ENCODE measurements at regions not wholly inside any gene's neighbourhood (a gene's known extent, or its start where the extent isn't known, plus 50 kb on each side); places are given as distances from the start of the nearest gene placed in this dataset.

DNA sequence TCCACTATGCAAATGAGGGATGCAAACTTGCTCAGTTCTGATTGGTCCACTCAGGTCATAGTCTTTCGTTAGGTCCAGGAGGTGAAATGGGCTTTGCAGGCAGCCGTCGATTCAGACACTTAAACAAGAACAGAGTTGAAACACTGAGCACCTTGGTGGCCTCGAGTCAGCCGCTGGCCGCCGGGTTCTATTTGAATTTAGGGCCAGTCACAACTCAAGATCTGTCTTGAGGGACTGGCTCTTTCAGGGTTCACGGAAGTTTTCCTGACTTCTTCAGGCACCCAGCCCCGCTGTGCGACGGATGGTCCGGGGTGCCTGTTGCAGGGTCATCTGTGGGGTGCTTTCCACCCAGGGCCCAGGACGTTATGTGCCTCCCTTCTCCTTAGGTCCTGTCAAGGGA, 412.8 kb upstream of the IRX4 start:
- H3K27ac ChIP-seq, result no peak overlapping the region
- H3K4me3 ChIP-seq, result no peak overlapping the region
- TF ChIP-seq Cebpa-rat (IDR thresholded peaks at IDR 0.05), result no peak
- no peaks in the 10 kb centered on the region for H3K27me3 ChIP-seq
- no peak overlapping the region for H3K4me2 ChIP-seq
- H3K9ac ChIP-seq, result no peak overlapping the region
- no peaks in the 10 kb centered on the region for H4K20me1 ChIP-seq
- H3K4me1 ChIP-seq, result no peaks in the 10 kb centered on the region
- H3K9me3 ChIP-seq, result peaks cover 26% of the 10 kb centered on the region
- H3K36me3 ChIP-seq, result no peaks in the 10 kb centered on the region

DNA sequence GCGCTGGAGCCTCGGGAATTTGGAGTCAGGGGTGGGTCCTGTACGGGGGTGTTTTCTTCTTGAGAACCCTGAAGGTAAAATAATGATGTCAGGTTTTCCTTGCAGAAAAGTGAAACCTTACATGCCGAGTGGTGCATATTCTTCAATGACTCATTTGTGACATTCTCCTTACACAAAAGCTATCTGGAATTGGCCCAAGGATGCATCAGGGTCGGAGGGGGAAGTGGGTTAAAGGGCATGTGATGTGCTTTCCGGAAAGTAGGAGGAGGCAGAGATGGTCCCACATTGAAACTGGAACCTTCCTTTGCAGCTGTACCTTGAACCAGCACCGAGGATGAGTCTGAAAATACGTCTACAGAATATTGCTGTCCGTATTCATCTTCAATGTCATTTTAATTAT, 411.2 kb upstream of the IRX4 start:
- Histone ChIP-seq H3K9me3 (peaks cover 26% of the 10 kb centered on the region), H3K4me1 (no peaks in the 10 kb centered on the region), H3K36me3 (no peaks in the 10 kb centered on the region), H3K9ac (no peak overlapping the region), H3K27me3 (no peaks in the 10 kb centered on the region), H3K4me2 (no peak overlapping the region), H3K27ac (no peak overlapping the region), H4K20me1 (no peaks in the 10 kb centered on the region), H3K4me3 (no peak overlapping the region)
- TF ChIP-seq Cebpa-rat (IDR thresholded peaks at IDR 0.05), result no peak

DNA sequence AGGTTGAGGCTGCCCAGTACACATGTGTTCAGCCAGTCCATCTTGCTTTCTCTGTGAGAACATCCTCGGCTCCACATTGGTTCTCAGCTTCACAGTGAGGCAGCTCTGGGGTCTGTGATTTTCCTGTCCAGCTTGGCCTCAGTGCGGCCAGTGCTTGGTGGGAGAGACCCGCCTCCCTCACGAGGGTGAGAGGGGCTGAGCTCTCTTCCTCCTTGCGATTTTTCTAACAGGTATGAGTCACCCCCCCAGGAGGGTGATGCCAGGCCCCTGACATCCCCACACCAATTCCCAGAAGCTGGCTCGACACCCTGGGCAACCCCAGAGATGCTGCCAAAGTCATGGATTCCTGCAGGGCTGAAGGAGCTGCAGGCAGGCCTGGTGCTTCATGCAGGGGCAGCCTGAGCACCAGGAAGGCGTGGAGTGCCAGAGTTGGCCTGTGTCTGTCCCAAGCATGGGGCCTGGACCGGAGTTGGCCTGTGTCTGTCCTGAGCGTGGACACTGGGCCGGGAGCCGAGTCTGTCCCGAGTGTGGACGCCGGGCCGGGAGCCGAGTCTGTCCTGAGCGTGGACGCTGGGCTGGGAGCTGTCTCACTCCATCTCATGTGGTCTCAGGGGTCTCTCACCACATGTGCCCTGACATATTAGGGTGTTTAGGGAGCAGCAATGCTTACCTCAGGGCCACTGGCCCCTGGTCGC, 408.6 kb upstream of the IRX4 start:
- H3K4me3 ChIP-seq, result no peak overlapping the region
- H3K4me1 ChIP-seq, result no peaks in the 10 kb centered on the region
- H3K27ac ChIP-seq, result no peak overlapping the region
- no peak overlapping the region for H3K9ac ChIP-seq
- H4K20me1 ChIP-seq, result no peaks in the 10 kb centered on the region
- no peaks in the 10 kb centered on the region for H3K27me3 ChIP-seq
- no peak for TF ChIP-seq Cebpa-rat (IDR thresholded peaks at IDR 0.05)
- no peak overlapping the region for H3K4me2 ChIP-seq
- peaks cover 26% of the 10 kb centered on the region for H3K9me3 ChIP-seq
- H3K36me3 ChIP-seq, result no peaks in the 10 kb centered on the region

DNA sequence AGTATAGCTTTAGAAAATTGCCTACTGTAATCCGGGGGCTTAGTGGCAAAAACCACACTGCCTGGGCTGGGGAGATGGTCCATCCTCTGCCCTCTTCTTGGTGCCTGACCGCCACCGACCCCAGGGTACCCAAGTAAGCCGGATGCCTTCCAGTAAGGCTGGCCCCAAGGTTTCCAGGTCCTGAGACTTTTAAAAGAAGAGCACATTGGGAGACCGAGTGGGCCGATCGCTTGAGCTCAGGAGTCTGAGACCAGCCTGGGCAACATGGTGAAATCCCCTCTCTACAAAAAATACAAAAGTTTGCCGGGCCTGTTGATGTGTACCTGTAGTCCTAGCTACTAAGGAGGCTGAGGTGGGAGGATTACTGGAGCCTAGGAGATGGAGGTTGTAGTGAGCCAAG, 406.7 kb upstream of the IRX4 start:
- H3K36me3 ChIP-seq, result no peaks in the 10 kb centered on the region
- no peak overlapping the region for H3K27ac ChIP-seq
- no peaks in the 10 kb centered on the region for H3K27me3 ChIP-seq
- no peak overlapping the region for H3K9ac ChIP-seq
- TF ChIP-seq Cebpa-rat (IDR thresholded peaks at IDR 0.05), result no peak
- no peak overlapping the region for H3K4me2 ChIP-seq
- peaks cover 26% of the 10 kb centered on the region for H3K9me3 ChIP-seq
- H3K4me3 ChIP-seq, result no peak overlapping the region
- H4K20me1 ChIP-seq, result no peaks in the 10 kb centered on the region
- no peaks in the 10 kb centered on the region for H3K4me1 ChIP-seq

DNA sequence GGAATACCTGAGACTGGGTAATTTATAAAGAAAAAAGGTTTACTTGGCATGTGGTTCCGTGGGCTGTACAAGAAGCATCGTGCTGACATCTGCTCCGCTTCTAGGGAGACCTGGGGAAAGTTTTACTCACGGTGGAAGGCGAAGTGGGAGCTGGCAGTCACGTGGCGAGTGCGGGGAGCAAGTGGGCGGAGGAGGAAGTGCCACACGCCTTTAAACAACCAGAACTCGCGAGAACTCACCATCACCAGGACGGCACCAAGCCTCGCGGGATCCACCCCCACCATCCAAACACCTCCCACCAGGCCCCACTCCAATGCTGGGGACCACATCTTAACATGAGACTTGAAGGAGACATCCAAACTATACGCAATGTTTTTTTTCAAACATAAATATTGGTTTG, 406.2 kb upstream of the IRX4 start:
- H3K27ac ChIP-seq, result no peak overlapping the region
- no peaks in the 10 kb centered on the region for H3K27me3 ChIP-seq
- no peak overlapping the region for H3K4me3 ChIP-seq
- H3K4me2 ChIP-seq, result no peak overlapping the region
- TF ChIP-seq Cebpa-rat (IDR thresholded peaks at IDR 0.05), result no peak
- H3K36me3 ChIP-seq, result no peaks in the 10 kb centered on the region
- H3K9ac ChIP-seq, result no peak overlapping the region
- H3K9me3 ChIP-seq, result peaks cover 26% of the 10 kb centered on the region
- no peaks in the 10 kb centered on the region for H4K20me1 ChIP-seq
- no peaks in the 10 kb centered on the region for H3K4me1 ChIP-seq

DNA sequence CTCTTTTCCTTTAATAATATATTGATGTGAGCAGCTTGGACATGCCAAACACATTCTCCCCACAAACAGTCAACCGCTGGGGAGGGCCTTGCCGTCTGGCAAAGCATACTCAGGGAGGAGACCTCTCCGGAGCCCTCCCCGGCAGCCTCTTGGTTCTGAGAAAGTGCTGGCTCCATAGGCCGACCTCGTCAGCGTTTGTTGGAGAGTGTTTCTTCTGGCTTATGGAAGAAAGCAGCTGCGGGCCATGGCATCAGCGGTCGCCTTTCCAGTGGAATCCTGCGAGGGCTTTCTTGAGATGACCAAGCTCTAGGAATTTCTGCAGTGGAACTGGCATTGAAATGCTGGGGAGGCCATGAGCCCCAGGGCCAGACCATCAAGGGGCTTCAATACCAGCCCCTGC, 405.7 kb upstream of the IRX4 start:
- H3K4me1 ChIP-seq, result no peaks in the 10 kb centered on the region
- no peak overlapping the region for H3K4me2 ChIP-seq
- no peak overlapping the region for H3K9ac ChIP-seq
- TF ChIP-seq Cebpa-rat (IDR thresholded peaks at IDR 0.05), result no peak
- H3K27ac ChIP-seq, result no peak overlapping the region
- no peaks in the 10 kb centered on the region for H3K27me3 ChIP-seq
- no peak overlapping the region for H3K4me3 ChIP-seq
- H3K36me3 ChIP-seq, result no peaks in the 10 kb centered on the region
- peaks cover 23% of the 10 kb centered on the region for H3K9me3 ChIP-seq
- H4K20me1 ChIP-seq, result no peaks in the 10 kb centered on the region

DNA sequence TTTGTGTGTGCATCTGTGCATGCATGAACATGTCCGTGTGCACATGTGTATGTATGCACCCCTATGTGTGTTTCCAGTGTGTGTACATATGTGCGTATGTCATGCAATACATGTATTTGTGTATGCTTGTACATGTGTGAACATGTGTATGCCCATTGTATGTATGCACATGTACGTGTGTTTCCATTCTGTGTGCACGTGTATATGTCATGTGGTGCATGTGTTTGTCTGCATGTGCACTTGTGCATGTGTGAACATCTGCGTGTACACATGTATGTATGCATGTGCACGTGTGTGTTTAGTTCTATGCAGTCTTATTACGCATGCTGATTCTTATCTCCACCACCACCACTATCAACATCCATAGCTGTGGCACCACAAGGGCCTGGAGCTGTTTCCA, 403.5 kb upstream of the IRX4 start:
- no peak for TF ChIP-seq Cebpa-rat (IDR thresholded peaks at IDR 0.05)
- no peak overlapping the region for H3K4me2 ChIP-seq
- H3K4me3 ChIP-seq, result no peak overlapping the region
- H3K36me3 ChIP-seq, result no peaks in the 10 kb centered on the region
- no peak overlapping the region for H3K9ac ChIP-seq
- H4K20me1 ChIP-seq, result no peaks in the 10 kb centered on the region
- no peak overlapping the region for H3K27ac ChIP-seq
- H3K4me1 ChIP-seq, result peaks cover 10% of the 10 kb centered on the region
- H3K27me3 ChIP-seq, result no peaks in the 10 kb centered on the region
- H3K9me3 ChIP-seq, result peaks cover 4% of the 10 kb centered on the region; the same call in 1 of the 2 replicates

DNA sequence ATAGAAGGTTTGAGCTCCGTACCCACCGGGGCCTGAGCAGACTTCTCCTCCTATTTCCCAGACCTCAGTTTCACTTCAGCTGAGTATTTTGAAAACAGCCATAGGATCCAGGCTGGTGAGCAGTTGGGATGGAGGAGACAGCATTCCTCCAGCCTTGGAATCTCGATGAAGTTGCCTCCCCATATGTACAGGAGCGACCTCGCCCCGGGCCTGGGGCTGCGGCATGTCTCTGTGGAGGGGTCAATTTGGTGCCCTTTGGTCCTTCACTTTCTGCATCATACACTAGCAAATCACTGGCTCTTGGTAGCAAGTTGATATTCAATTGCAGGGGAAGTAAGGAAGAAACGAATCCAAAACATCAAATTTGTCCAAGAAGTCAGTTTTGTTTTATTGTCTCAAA, 402.0 kb upstream of the IRX4 start:
- Histone ChIP-seq H3K4me1 (peaks cover 10% of the 10 kb centered on the region), H3K4me2 (no peak overlapping the region), H3K4me3 (no peak overlapping the region), H3K9me3 (no peaks in the 10 kb centered on the region), H3K27ac (no peak overlapping the region), H3K27me3 (no peaks in the 10 kb centered on the region), H3K36me3 (no peaks in the 10 kb centered on the region), H4K20me1 (no peaks in the 10 kb centered on the region), H3K9ac (no peak overlapping the region)
- no peak for TF ChIP-seq Cebpa-rat (IDR thresholded peaks at IDR 0.05)

DNA sequence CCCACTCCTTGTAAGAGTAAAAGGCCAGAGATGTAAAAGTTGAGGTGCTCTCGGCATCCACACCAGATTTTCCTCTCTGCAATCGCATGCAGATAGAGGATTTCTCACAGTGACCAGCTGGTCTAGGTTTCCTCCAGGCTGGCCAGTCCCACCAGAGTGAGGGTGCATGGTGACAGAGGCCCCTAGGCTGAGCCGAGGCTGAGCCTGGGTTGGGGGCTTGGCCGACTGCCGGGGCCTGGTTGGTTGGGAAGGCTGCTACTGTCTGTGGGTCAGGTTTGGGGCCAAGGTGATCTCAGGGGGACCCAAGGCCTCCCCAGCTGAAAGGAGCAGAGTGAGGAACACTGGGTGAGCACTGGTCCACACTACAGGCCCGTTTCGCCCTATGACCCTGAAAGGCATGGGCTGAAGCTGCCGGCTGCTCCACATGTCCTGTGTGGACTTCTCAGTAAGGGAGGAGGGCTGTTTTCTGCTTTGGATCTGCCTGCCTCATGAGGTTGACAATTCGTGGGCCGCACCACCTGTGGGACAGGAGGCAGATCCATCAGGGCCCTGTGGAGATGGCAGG, 400.8 kb upstream of the IRX4 start:
- no peaks in the 10 kb centered on the region for H3K36me3 ChIP-seq
- no peaks in the 10 kb centered on the region for H4K20me1 ChIP-seq
- H3K27ac ChIP-seq, result no peak overlapping the region
- TF ChIP-seq Cebpa-rat (IDR thresholded peaks at IDR 0.05), result no peak
- no peak overlapping the region for H3K4me2 ChIP-seq
- H3K27me3 ChIP-seq, result no peaks in the 10 kb centered on the region
- no peaks in the 10 kb centered on the region for H3K9me3 ChIP-seq
- no peak overlapping the region for H3K9ac ChIP-seq
- H3K4me1 ChIP-seq, result peaks cover 10% of the 10 kb centered on the region
- H3K4me3 ChIP-seq, result no peak overlapping the region

DNA sequence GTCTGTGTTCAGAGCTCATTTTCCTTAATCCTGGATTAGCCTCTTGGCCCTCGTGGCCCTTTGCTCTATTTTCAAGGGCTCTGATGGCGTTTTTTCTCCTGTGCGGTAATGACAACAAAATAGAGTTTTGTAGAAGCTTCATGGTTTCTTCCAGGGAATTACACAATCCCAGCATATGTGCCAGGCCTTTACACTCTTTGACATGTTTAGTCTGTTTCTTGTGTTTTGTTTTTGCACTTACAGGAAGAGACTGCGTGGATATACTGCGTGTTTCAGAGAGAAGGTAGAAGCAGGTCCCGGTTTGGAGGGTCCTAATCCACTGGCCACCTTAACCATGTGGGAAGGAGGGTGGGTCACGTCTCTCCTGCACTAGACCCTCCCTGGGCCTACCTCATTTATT, 400.2 kb upstream of the IRX4 start:
- TF ChIP-seq Cebpa-rat (IDR thresholded peaks at IDR 0.05), result no peak
- no peaks in the 10 kb centered on the region for H3K27me3 ChIP-seq
- no peaks in the 10 kb centered on the region for H4K20me1 ChIP-seq
- H3K27ac ChIP-seq, result no peak overlapping the region
- H3K4me3 ChIP-seq, result no peak overlapping the region
- no peaks in the 10 kb centered on the region for H3K9me3 ChIP-seq
- no peak overlapping the region for H3K4me2 ChIP-seq
- peaks cover 16% of the 10 kb centered on the region for H3K4me1 ChIP-seq
- H3K36me3 ChIP-seq, result no peaks in the 10 kb centered on the region
- no peak overlapping the region for H3K9ac ChIP-seq
